ENCODE measurements at regions not wholly inside any gene's neighbourhood (a gene's known extent, or its start where the extent isn't known, plus 50 kb on each side); places are given as distances from the start of the nearest gene placed in this dataset.

DNA sequence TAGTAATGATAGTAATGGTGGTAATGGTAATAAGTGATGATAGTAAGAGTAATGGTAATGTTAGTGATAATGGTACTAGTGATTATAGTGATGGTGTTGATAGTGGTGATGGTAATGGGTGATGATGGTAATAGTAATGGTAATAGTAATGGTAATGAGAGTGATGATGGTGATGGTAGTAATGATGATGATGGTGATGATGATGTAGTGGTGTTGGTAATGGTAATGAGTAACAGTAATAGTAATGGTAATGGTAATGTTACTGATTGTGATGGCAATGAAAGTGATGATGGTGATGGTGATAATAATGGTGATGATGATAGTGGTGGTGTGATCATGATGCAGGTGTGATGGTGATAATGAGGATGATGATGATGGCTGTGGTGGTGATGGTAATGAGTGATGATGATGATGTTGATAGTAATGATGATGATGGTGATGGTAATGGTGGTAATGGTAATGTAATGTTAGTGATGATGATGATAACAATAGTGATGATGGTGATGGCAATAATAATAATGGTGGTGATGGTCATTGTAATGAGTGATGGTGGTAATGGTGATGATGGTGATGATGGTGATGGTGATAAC lies 235.0 kb downstream of the MATN1 start:
- H3K27me3 ChIP-seq (ENCODE audit: control insufficient read depth, insufficient read depth, low read length), result no peaks in the 10 kb centered on the region
- no peaks in the 10 kb centered on the region for H3K4me1 ChIP-seq (ENCODE audit: control insufficient read depth, insufficient read depth, low read length)
- no peak overlapping the region for H3K4me3 ChIP-seq (ENCODE audit: low read length)
- no peak for DNase-seq
- no peak overlapping the region for H3K27ac ChIP-seq (ENCODE audit: low read length)
- H3K36me3 ChIP-seq (ENCODE audit: control insufficient read depth, insufficient read depth, low read length), result no peaks in the 10 kb centered on the region
- no peaks in the 10 kb centered on the region for H3K9me3 ChIP-seq (replicated peaks; ENCODE audit: control insufficient read depth, low read depth, low read length)

DNA sequence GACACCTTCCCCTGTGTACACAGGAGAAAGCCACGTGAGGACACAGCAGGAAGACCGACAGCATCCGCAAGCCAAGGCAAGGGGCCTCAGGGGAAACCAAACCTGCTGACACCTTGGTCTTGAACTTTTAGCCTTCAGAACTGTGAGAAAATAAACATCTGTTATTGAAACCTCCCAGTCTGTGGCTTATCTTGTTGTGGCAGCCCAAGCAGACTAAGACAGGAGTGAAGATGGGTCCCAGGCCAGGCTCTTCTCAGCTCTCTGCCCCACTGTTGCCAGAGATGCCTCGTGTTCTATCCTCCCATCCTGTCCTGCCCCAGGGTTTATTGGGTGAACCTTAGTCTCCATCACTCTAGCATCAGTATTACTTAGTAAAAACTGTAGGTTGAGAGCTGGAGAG lies 236.3 kb downstream of the MATN1 start:
- 25% methylated on average over 3 of the region's 4 CpGs for WGBS (ENCODE audit: insufficient coverage)
- no peak overlapping the region for H3K27ac ChIP-seq (ENCODE audit: low read length)
- no peak overlapping the region for H3K4me3 ChIP-seq (ENCODE audit: low read length)
- no peaks in the 10 kb centered on the region for H3K4me1 ChIP-seq (ENCODE audit: control insufficient read depth, insufficient read depth, low read length)
- no peaks in the 10 kb centered on the region for H3K27me3 ChIP-seq (ENCODE audit: control insufficient read depth, insufficient read depth, low read length)
- no peak for DNase-seq
- H3K9me3 ChIP-seq (replicated peaks; ENCODE audit: control insufficient read depth, low read depth, low read length), result peaks cover 3% of the 10 kb centered on the region
- H3K36me3 ChIP-seq (ENCODE audit: control insufficient read depth, insufficient read depth, low read length), result no peaks in the 10 kb centered on the region

- no peaks in the 10 kb centered on the region for H3K4me1 ChIP-seq (ENCODE audit: control insufficient read depth, insufficient read depth, low read length)
- WGBS (ENCODE audit: insufficient coverage), result 93% methylated on average over 5 of the region's 6 CpGs
- H3K4me3 ChIP-seq (ENCODE audit: low read length), result no peak overlapping the region
- no peak overlapping the region for H3K27ac ChIP-seq (ENCODE audit: low read length)
- no peaks in the 10 kb centered on the region for H3K36me3 ChIP-seq (ENCODE audit: control insufficient read depth, insufficient read depth, low read length)
- H3K27me3 ChIP-seq (ENCODE audit: control insufficient read depth, insufficient read depth, low read length), result no peaks in the 10 kb centered on the region
- DNase-seq, result no peak
- H3K9me3 ChIP-seq (replicated peaks; ENCODE audit: control insufficient read depth, low read depth, low read length), result peaks cover 10% of the 10 kb centered on the region
Observed at GRCh38 chr1:30485072-30485471, 238.3 kb downstream of the MATN1 start.

- H3K27ac ChIP-seq (ENCODE audit: low read length), result no peak overlapping the region
- 100% methylated on average over 1 of the region's 1 CpG for WGBS (ENCODE audit: insufficient coverage)
- no peak for DNase-seq
Observed at GRCh38 chr1:30484668-30485067, 238.7 kb downstream of the MATN1 start.

DNA sequence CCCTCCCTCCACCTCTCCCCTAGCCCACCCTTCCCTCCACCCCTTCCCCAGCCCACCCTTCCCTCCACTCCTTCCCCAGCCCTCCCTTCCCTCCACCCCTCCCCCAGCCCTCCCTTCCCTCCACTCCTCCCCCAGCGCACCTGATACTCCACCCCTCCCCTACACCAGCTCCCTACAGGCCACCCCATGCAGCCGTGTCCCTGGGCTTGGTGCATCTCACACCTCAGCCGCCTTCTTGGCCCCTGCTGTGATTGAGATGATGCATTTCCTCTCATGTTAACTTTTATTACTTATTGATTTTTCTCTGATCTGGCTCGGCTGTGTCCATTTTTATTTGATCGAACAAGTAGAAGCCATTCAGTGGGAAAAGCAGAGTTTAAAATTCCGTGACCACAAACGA lies 243.8 kb downstream of the MATN1 start:
- peaks cover 2% of the 10 kb centered on the region for H3K27me3 ChIP-seq (ENCODE audit: control insufficient read depth, insufficient read depth, low read length)
- 98% methylated on average over 4 of the region's 7 CpGs for WGBS (ENCODE audit: insufficient coverage)

More at GRCh38 chr1:30484668-30485067, 238.7 kb downstream of the MATN1 start:
- Histone ChIP-seq H3K27me3 (ENCODE audit: control insufficient read depth, insufficient read depth, low read length) (no peaks in the 10 kb centered on the region), H3K36me3 (ENCODE audit: control insufficient read depth, insufficient read depth, low read length) (no peaks in the 10 kb centered on the region), H3K4me3 (ENCODE audit: low read length) (no peak overlapping the region), H3K4me1 (ENCODE audit: control insufficient read depth, insufficient read depth, low read length) (no peaks in the 10 kb centered on the region), H3K9me3 (replicated peaks; ENCODE audit: control insufficient read depth, low read depth, low read length) (peaks cover 10% of the 10 kb centered on the region)

DNA sequence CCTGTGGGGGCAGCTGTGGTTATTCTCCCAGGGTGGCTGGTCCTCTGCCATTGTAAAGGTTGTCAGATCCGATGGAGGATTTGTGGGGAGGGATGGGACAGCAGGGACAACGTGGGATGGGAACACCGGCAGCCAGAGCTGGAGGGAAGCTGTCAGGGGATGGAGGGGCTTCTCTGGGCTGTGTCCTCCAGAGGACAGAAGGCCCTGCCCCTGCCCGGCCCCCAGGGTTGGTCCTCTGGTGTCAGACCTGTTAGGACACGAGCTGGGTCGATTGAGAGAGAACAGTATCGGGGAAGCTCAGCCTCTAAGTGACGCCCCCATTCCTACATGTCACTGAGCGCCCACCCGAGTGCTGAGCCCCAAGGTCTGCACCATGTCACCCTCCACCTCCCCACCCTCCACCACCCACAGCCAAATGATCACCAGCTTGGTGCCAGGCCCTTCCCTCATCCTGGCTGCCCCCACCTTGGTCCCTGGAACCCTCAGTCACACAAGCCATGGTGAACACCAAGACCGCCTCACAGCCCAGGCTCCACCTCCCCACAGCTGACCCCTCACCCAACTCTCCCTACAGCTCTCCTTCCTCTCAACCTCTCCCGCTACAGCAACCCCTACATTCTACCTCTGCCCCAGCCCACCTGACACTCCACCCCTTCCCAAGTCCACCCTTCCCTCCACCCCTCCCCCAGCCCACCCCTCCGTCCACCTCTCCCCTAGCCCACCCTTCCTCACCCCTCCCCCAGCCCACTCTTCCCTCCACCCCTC lies 244.4 kb downstream of the MATN1 start:
- 86% methylated on average over 11 of the region's 13 CpGs for WGBS (ENCODE audit: insufficient coverage)
- no peak overlapping the region for H3K27ac ChIP-seq (ENCODE audit: low read length)
- H3K36me3 ChIP-seq (ENCODE audit: control insufficient read depth, insufficient read depth, low read length), result no peaks in the 10 kb centered on the region

More for the DNA sequence above, 243.8 kb downstream of the MATN1 start:
- Histone ChIP-seq H3K9me3 (replicated peaks; ENCODE audit: control insufficient read depth, low read depth, low read length) (peaks cover 10% of the 10 kb centered on the region), H3K4me1 (ENCODE audit: control insufficient read depth, insufficient read depth, low read length) (no peaks in the 10 kb centered on the region), H3K27ac (ENCODE audit: low read length) (no peak overlapping the region), H3K36me3 (ENCODE audit: control insufficient read depth, insufficient read depth, low read length) (no peaks in the 10 kb centered on the region), H3K4me3 (ENCODE audit: low read length) (no peak overlapping the region)
- DNase-seq, result no peak

DNA sequence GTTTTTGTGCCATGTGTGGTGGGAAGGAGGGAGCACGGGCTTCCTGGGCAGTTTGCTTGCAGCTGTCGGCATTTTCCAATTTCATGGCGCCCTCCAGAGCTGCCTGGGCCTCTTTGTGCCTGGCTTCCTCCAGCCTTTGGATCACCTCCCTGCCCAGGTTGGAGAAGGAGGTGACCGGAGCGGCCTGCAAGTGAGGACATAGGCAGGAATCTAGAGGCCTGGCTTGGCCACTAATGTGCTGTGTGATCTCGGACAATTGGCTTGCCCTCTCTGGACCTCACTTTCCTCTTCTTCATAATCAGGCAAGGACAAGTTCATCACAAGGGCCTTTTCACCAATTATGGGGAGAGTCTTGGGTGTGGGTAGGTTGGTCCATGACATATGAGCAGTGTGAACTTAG lies 245.1 kb downstream of the MATN1 start:
- peaks cover 2% of the 10 kb centered on the region for H3K27me3 ChIP-seq (ENCODE audit: control insufficient read depth, insufficient read depth, low read length)
- 67% methylated on average over 3 of the region's 6 CpGs for WGBS (ENCODE audit: insufficient coverage)
- H3K36me3 ChIP-seq (ENCODE audit: control insufficient read depth, insufficient read depth, low read length), result no peaks in the 10 kb centered on the region
- H3K4me3 ChIP-seq (ENCODE audit: low read length), result no peak overlapping the region
- peak; percentile 2 for DNase-seq
- H3K27ac ChIP-seq (ENCODE audit: low read length), result no peak overlapping the region
- H3K9me3 ChIP-seq (replicated peaks; ENCODE audit: control insufficient read depth, low read depth, low read length), result peaks cover 10% of the 10 kb centered on the region
- no peaks in the 10 kb centered on the region for H3K4me1 ChIP-seq (ENCODE audit: control insufficient read depth, insufficient read depth, low read length)

More for the DNA sequence above, 244.4 kb downstream of the MATN1 start:
- Histone ChIP-seq H3K9me3 (replicated peaks; ENCODE audit: control insufficient read depth, low read depth, low read length) (peaks cover 10% of the 10 kb centered on the region), H3K27me3 (ENCODE audit: control insufficient read depth, insufficient read depth, low read length) (peaks cover 2% of the 10 kb centered on the region), H3K4me3 (ENCODE audit: low read length) (no peak overlapping the region), H3K4me1 (ENCODE audit: control insufficient read depth, insufficient read depth, low read length) (no peaks in the 10 kb centered on the region)
- no peak for DNase-seq

DNA sequence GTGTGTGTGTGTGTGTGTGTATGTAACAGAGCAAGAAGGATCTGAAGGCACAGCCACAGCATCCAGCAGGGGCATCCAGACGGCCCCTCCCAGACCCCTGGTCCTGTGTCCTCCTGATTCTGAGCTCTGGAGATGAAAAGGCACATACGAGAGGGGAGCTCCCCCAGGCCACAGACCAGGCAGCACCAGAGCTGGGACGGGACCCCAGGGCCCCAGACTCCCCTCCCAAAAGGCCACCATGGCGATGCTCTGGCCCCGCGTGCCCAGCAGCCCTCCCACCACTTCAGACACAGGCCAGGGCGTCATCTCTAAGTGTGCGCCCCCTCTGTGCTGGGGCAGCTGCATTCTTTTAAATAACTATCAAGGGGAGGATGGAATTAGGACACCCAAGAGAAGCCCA lies 245.8 kb downstream of the MATN1 start:
- Histone ChIP-seq H3K27ac (ENCODE audit: low read length) (no peak overlapping the region), H3K4me3 (ENCODE audit: low read length) (no peak overlapping the region), H3K27me3 (ENCODE audit: control insufficient read depth, insufficient read depth, low read length) (peaks cover 5% of the 10 kb centered on the region), H3K9me3 (replicated peaks; ENCODE audit: control insufficient read depth, low read depth, low read length) (peaks cover 8% of the 10 kb centered on the region), H3K4me1 (ENCODE audit: control insufficient read depth, insufficient read depth, low read length) (no peaks in the 10 kb centered on the region), H3K36me3 (ENCODE audit: control insufficient read depth, insufficient read depth, low read length) (no peaks in the 10 kb centered on the region)
- DNase-seq, result no peak
- 80% methylated on average over 1 of the region's 8 CpGs for WGBS (ENCODE audit: insufficient coverage)

DNA sequence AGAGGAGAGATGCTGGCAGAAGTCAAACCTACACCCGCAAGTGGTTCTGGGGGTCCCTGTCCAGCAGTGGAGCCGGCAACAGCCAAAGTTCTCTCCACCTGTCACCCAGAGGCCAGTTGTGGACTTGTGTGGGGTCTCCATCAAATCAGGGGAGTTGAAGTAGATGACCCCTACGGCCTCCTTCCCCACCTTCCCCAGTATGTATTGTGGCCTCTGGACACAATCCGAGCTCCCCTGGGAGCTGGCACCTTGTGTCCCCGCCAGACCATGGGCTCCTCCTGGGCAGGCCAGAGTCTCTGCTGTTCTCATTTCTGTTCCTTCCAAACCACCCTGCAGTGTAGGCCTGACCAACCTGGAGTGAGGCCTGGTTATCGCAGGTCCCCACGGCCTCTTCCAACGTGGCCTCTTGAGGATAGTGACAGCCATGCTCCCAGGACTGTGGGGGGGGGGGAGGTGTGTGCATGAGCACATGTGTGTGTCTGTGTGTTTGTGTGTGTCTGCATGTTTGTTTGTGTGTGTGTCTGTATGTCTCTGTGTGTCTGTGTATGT lies 246.4 kb downstream of the MATN1 start:
- peaks cover 7% of the 10 kb centered on the region for H3K9me3 ChIP-seq (replicated peaks; ENCODE audit: control insufficient read depth, low read depth, low read length)
- no peak for DNase-seq
- 80% methylated on average over 1 of the region's 8 CpGs for WGBS (ENCODE audit: insufficient coverage)
- no peaks in the 10 kb centered on the region for H3K36me3 ChIP-seq (ENCODE audit: control insufficient read depth, insufficient read depth, low read length)
- no peak overlapping the region for H3K27ac ChIP-seq (ENCODE audit: low read length)
- no peaks in the 10 kb centered on the region for H3K4me1 ChIP-seq (ENCODE audit: control insufficient read depth, insufficient read depth, low read length)
- peaks cover 5% of the 10 kb centered on the region for H3K27me3 ChIP-seq (ENCODE audit: control insufficient read depth, insufficient read depth, low read length)
- no peak overlapping the region for H3K4me3 ChIP-seq (ENCODE audit: low read length)

DNA sequence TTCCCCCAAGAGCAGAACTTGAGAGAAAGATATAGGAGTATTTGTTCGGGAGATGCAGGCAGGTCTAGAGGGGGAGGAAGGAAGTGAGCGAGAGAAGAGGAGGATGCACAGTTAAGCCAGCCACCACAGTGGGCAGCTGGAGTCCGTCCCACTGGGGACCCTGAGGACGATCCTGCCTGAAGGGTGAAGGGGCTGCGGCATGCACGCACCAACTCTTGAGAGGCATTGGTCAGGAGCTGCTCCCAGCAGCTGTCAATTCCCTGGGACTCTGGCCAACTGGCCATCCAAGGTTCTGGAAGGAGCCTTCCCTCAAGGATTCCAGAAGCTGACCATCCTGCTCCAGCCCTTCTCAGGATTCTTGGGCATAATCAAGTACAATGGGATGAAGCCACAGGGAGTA lies 246.9 kb downstream of the MATN1 start:
- peaks cover 4% of the 10 kb centered on the region for H3K9me3 ChIP-seq (replicated peaks; ENCODE audit: control insufficient read depth, low read depth, low read length)
- WGBS (ENCODE audit: insufficient coverage), result 61% methylated on average over 6 of the region's 6 CpGs
- H3K27ac ChIP-seq (ENCODE audit: low read length), result no peak overlapping the region
- H3K36me3 ChIP-seq (ENCODE audit: control insufficient read depth, insufficient read depth, low read length), result no peaks in the 10 kb centered on the region
- H3K27me3 ChIP-seq (ENCODE audit: control insufficient read depth, insufficient read depth, low read length), result peaks cover 5% of the 10 kb centered on the region
- no peak for DNase-seq
- H3K4me3 ChIP-seq (ENCODE audit: low read length), result no peak overlapping the region
- no peaks in the 10 kb centered on the region for H3K4me1 ChIP-seq (ENCODE audit: control insufficient read depth, insufficient read depth, low read length)
